Activated CD8-positive, alpha-beta memory T cell treated with anti-CD3 and anti-CD28 coated beads for 4 hours (primary cell): ENCODE measurements at regions not wholly inside any gene's neighbourhood (a gene's known extent, or its start where the extent isn't known, plus 50 kb on each side); places are given as distances from the start of the nearest gene placed in this dataset.

Source experiments
- DNase-seq, 2 donors: peaks; one replicate each; pipeline ENCODE4 v3.0.0-alpha.2; 2020; ENCODE audit warnings: low read depth in 2 of 2

DNA sequence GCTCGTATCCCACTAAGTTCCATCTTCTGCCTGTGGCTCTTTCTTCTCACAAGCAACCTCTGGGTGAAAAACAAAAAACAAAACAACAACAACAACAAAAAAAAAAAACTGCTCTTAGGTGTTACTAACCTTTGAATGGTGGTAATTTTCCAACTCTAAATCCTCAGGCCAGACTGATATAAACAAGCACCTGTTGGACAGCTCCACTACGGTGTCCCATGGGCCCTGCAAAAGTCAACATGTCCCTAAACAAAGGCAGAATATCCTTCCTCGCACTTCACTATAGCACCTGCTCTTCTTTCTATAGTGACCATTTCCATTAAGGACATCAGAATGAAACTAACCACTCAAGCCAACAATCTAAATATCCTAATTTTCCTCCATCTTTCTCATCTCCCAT, 54.6 kb upstream of the PARM1 start:
- no peak for DNase-seq

DNA sequence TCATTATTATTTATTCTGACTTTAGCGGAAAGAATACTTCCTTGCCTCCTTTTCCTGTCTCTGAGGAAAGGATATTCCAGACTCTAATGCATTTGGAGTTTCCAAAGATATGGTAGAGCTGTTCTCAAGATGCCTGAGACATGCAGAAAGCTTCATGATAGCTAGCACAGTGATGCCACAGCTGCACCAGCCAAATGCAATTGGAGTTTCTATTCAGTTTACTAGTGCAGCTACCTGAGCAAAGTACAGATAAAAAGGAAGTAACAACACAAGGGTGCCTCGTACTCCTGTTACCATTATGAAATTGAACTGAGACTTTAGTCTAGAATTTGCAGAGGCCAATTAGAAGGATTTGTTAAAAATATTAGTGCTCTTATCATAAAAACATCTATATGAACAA, 57.5 kb upstream of the PARM1 start:
- no peak for DNase-seq

DNA sequence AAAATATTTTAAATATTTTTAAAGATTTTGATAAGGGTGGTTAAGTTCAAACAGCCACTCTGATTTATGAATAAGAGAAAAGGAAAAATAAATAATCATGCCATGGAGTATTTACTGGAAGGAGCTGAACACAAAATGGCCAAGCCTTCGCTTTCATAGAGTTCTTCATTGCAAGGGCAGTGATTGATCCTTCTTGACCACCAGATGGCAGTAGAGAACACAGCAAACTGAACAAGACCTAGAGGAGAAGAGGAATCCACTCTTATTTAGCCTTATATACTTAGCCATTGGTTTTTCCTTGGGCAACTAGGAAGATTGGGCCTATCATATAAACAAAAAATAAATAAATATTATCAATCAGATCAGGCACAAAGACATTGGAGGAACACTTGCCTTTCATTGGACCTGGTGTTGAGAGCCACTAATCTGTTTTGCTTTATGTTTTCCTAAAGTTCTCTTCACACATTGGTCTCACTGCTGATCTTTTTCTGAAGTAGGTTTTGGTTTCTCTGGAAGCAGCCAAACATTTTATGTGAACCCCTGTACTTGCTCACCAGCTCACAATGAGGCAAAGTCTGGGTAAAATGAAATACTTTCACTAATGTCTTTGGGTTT, 58.1 kb upstream of the PARM1 start:
- peak in 1 of 2 donors; percentile 2 for DNase-seq

DNA sequence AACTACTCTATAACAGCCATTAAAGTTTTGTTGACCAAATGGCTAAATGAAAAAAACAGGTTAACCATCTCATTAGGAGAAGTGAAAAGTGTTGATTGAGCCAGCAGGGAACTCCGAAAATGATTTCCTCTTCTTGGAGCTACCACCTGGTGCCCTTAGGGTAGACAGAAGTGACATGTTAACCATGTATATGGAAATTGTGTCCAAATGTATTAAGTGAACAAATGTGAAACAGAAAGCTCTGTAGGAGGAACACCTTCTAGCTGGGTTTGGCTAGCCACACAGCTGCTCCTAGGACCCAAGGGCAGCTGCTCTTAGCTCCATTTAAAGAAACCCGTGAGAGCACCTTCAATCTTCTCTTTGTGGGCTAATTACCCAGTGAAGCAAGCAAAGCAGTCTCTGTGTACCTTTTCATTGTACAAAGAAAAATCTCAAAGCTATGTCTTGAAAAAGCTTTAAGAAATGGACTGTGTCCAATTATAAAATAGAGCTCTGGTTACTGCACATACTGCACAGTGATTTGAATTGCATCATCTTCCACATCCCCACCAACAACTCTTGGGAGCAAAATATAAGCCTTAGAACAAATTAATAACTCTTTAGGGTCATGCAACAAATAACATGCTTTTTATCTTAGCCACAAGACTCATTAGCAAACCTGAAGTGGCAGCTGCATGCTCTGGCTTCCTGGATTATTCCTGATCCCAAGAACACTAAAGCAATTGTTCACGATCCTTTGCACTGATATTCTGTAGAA, 59.2 kb upstream of the PARM1 start:
- no peak for DNase-seq

DNA sequence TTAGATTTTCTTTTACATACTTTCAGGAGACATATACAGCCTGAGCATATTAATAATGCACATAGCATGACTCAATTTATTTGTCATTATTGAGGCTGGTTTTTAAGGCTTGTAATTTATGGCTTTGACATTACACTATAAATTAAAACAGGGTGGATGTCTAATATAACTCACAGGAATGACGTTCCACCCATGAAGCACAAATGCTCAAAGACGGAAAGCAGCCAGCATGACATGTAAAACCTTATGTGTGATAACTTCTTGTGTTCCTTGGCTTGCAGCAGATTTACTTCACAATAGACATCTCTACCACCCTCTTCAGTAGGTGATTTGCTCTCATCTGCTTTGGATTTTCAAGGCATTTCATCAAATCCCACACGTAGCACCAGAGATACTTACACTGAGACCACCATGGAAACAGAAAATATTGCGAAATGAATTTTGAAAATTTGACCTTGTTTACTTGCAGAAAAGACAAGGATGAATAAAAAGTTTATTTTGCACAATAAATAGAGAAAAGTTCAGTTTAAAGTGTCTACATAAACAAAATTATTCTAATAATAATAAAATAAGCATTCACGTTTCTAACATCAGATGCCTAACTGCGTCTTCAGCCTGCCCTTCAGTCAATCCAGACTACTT, 64.7 kb upstream of the BTC start:
- DNase-seq = no peak

DNA sequence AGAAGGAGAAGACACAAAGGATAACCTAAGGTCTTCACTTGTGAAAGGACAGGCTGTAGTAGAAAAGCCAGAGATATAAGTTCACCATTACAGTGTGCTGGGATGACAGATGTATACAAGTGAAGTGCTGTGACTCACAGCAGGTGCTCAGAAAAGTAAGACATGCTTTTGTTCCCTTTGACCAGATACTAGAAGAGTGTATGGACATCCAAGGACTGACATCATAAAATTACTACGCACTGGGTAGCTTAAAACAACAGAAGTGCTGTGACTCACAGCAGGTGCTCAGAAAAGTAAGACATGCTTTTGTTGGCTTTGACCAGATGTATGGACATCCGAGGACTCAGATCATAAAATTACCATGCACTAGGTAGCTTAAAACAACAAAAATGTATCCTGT, 61.6 kb upstream of the BTC start:
- no peak for DNase-seq

DNA sequence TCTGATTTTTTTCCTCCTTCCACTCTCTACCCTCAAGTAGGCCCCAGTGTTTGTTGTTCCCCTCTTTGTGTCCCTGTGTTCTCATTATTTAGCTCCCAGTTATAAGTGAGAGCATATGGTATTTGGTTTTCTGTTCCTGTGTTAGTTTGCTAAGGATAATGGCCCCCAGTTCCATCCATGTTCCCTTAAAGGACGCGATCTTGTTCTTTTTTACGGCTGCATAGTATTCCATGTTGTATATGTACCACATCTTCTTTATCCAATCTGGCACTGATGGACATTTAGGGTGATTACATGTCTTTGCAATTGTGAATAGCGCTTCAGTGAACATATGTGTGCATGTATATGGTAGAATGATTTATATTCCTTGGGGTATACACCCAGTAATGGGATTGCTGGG, 54.5 kb upstream of the BTC start:
- no peak for DNase-seq

DNA sequence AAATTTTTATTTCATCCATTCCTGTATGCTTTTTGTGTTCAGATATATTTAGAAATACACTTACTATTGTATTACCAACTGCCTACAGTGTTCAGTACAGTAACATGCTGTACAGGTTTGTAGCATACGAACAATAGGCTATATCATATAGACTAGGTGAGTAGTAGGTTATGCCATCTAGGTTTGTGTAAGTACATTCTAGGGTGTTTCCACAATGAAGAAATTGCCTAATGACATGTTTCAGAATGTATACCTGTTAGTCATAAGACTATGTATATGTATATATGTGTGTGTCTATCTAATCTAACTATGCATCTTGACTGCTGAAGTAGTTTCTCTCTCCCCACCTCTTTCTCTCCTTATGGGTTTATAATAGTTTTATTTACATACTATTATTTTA, 51.5 kb upstream of the BTC start:
- no peak for DNase-seq
